Colon (tissue), 2 donors: ENCODE measurements at regions not wholly inside any gene's neighbourhood (a gene's known extent, or its start where the extent isn't known, plus 50 kb on each side); places are given as distances from the start of the nearest gene placed in this dataset.
"Not testable (repeated sequence)": the region's sequence is repeated elsewhere in the genome, so short reads cannot be mapped to it uniquely, and the experiment has no call there.

Experiments used
- FAIRE-seq: peaks from 2 replicates; lab custom pipeline; 2012; peaks lifted over from hg19 to GRCh38; lab: Jason Lieb, UNC
- donor health status: control.
- donor health status: control.

DNA sequence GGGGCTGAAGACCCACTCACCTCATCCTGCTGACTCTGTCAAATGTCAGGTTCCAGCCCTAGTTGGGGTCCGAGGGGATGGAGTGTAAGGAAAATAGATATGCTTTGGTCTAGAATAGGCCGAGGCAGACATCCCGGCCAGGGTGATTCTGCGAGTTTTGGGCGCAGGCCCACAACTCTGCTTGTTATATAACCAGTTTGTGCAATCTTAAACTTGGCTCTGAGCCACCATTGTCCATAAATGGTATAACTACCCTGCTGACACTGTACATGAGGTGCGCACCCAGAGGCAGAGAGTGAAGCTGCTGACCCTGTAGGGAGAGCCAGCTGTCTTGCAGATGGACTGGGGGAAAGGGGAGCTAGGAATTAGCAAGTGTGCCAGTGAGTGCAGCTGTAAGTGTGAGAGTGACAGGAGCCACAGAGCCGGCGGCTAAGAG, 1388.8 kb downstream of the AMY1C start:
- no peak for FAIRE-seq

DNA sequence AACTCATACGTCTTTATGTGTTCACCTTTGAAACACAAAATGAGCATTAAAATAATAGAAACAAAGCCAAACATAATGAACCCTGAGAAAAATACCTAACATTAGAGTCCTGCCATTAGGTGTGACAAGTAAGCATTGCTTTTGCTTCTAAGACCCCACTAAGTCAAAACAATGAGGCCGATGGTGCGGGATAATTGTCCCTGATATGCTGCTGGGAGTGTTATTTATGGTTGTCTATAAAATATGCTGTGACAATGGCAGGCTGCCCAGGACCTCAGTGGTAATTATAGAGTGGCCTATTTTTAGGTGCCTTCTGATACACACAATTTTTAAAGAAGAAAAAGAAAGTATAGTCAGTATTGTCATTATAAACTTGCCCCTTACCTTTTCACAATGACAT, 1423.1 kb downstream of the AMY1C start:
- FAIRE-seq = no peak

DNA sequence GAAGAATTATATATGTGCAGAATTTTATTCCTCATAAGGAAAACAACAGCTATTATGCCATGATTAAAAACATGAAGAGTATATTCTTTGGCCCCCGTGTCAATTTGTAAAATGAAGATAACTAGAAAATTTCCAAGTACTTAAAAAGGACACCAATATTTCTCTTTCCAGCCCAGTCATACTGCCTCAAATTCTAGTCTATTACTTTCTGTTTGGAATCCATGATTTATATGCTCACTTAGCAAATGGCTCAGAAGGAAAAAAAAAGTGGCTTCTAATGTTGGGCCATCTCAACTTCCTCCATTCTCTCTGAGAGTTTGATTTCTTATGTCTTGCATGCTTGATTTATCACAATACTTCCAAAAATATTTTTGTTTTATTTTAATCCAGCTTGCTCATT, 1431.1 kb downstream of the AMY1C start:
- FAIRE-seq = no peak

DNA sequence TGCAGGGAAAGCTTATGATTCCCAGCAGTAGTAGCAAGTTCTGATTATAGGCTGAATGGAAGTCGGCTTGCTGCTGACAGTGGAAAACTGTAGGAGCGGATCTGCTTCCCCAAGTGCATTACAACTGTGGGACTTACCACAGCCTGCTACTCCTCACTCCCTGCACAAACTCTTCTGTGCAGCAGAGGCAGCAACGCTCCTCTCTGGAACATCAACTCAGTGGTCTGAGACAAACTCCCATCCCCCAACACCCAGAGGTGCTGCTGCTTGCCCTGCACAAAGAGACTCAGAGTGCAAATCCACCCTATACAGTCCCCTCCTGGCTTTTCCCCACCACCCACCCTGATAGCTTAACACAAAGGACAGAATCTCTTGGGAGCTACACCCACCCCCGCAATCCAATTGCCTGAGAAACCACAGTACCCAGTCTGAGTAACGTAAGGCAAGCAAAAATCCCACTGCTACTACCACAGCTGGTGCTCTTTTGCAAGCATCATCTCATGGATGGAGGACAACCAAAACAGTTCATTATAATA, 1455.2 kb downstream of the AMY1C start:
- FAIRE-seq = no peak

DNA sequence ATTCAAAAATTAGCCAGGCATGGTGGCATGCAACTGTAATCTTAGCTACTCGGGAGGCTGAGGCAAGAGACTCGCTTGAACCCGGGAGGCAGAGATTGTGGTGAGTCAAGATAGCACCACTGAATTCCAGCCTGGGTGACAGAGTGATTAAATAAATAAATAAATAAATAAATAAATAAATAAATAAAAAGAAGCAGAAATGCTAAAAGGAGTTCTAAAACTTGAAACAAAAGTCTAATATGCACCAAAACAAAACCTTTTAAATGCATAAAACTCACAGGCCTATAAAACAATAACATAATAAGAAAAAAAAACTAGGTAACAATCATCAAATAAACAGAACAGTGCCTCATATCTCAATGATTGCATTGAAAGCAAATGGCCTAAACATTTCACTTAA, 1458.9 kb downstream of the AMY1C start:
- FAIRE-seq = no peak

DNA sequence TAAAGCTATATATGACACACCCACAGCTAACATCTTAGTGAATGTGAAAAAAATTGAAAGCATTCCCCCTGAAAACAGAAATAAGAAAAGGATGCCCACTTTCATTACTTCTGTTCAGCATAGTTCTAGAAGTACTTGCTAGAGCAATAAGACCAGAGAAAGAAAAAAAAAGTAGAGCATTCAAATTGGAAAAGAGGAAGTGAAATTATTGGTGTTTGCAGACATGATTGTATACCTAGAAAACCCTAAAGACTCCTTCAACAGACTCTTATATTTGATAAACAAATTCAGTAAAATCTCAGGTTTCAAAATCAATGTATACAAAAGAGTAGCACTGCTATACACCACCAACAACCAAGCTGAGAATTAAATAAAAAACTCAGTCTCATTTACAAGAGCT, 1461.0 kb downstream of the AMY1C start:
- no peak for FAIRE-seq

DNA sequence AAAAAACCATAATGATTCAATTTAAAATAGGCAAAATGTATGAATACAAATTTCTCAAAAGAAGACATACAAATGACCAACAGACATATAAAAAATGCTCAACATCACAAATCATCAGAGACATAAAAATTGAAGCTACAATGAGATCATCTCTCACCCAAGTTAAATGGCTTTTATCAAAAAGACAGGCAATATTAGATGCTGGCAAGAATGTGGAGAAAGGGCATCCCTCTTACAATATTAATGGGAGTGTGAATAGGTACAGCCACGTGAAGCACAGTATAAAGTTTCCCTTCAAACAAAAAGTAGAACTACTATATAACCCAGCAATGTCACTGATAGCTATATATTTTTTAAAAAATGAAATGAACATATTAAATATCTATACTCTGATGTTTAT, 1481.7 kb downstream of the AMY1C start:
- FAIRE-seq = no peak

DNA sequence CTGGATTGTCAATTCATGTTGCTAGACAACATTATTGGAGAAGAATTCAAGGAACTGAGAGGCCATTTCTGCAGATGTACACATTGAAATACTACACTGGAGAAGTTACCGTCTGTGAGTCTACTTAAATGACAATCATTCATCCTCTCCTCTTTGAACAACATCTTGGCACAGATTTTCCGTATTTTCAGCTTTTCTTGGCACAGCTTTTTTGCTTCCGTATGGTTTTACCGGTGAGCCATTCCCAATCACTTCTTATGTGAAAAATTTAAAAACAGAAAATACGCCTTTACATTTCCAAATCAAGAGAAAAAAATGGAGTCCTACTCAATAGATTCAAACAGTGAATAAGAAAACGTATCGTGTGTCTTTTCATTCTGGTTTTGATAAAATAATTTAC, 1493.7 kb downstream of the AMY1C start:
- FAIRE-seq = no peak

DNA sequence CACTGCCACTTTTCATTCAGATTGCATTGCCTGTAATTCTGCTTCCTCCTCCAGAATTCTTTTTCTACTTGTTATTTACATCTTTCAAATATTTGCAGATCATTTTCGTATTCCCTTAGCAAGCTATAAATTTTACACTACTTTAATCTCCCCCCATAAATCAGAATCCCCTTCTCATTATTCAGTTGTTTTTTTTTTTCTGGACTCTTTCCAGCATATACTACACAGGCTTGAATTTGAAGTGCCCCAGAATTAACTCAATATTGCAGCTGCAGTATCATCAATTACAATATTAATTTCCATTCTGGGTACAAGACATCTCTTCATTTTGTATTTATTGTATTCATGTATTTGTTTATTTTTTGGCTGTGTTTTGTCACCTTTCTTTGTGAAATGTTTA, 1494.3 kb downstream of the AMY1C start:
- no peak for FAIRE-seq

DNA sequence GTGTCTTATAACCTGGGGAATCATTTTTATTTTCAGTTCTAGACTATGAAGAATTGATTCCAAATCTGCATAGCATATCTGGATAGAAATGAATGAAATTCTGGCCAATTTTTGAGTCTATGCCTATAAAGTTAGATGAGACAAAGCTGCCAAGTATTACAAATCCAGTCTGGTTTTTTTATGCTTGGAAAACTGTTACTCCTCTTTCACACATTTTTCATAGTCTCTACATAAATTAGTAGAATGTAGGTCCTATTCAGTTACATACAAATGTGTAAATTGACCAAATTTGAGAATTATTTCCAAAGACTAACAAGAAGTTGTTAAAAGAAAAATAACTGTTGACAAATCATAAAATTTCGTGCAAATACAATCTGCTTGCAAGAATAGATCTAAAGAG, 1505.2 kb downstream of the AMY1C start:
- FAIRE-seq = no peak

DNA sequence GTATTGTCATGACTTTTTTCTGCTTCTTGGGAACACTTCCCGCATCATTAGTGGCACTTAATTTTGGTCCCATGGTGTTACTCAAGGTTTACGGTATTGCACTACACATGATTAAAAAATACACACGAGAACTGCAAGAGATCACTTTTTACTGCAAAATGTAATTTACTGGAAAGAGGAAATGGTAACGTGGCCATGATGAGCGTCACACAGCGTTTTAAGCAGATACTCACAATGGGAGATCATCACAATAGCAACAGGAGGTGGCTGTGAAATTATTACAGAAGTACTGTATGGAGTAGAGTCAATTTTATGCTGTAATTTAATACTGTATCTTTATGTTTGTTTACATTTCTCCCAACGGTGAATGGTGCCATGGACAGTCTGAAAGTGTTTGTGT, 1510.3 kb downstream of the AMY1C start:
- no peak for FAIRE-seq

DNA sequence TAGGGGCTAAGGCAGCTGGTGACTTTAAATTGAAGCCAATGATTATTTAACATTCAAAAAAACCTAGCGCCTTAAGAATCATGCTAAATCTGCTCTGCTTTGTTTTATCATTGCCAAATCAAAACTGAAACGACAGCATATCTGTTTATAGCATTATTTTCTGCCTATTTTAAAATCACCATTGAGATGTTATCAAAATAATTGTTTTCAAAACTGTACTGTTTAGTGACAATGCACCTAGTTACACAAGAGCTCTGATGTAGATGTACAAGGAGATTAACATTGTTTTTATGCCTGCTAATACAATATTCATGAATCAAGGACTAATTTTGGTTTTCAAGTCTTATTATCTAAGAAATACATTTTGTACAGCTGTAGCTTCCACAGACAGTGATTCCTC, 1521.3 kb downstream of the AMY1C start:
- no peak for FAIRE-seq

DNA sequence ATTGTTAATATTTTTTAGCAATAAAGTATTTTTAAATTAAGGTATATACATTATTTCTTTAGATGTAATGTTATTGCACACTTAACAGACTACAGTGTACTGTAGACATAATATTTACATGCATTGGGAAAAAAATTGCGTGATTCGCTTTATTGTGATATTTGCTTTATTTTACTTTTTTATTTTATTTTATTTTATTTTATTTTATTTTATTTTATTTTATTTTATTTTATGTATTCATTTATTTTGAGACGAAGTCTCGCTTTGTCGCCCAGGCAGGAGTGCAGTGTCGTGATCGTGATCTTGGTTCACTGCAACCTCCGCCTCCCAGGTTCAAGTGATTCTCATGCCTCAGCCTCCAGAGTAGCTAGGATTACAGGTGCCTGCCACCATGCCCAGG, 1522.7 kb downstream of the AMY1C start:
- FAIRE-seq = not testable (repeated sequence)

DNA sequence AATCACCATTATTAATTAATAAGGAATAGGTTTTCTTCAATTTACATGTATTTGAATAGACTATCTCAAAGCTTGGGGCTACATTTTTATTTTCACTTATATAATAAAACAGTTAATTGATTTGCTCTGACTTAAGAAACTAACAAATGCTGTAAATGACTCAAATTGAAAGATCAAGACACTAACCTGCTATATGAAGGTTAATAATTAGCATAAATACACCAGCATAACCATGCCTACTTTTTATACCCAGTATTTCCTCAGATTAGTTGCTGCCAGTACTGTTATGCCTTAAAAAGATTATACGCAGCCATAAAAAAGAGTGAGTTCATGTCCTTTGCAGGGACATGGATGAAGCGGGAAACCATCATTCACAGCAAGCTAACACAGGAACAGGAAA, 1545.1 kb downstream of the AMY1C start:
- no peak for FAIRE-seq

DNA sequence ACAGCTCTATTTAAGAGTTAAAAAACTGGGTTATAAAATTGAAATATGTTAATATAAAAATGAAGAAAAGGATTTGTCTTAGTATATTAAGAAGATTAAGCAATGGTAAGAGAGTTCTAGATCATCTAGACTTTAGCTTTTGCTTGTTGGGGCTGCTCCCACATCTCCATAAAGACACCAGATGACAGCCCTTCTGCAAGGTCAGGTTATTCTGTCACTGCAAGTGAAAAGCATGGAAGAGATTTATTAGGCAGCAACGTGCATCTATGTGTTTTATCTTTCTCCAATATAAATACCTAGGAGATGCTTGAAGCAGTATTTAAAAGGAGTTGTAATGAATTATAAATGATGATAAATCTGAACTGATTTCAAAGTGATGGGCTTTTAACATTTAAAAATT, 1560.4 kb downstream of the AMY1C start:
- FAIRE-seq = no peak

DNA sequence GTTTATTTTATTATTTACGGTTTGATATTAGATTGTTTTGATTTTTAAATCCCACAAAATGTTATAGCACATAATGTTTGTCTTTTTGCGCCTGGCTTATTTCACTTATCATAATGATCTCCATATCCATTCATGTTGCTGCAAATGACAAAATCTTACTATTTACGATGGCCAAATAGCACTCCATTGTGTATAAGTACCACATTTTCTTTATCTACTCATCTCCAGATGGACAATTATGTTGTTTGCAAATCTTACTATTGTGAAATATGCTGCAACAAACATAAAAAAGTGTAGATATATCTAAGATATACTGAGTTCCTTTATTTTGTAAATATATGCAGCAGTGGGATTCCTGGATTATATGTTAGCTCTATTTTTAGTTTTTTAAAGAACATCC, 1568.3 kb downstream of the AMY1C start:
- FAIRE-seq = no peak

DNA sequence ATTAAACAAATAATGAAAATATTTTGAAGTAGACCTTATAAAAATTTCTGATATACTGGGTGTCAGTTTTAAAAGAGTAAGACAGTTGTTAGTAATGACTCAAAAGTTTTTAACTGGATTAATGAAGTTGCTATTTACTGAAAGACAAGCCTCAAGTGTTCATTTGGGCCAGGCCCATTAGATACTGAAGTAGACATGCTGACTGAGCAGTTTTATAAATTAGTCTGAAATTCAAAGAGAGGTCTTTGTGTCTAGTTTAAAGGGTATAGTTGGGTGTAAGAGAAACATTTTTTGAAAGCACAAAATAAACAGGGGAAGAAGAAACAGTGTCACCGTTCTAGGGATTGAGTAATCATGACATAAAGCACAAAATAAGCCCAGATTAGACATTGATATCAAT, 1577.2 kb downstream of the AMY1C start:
- FAIRE-seq = no peak

DNA sequence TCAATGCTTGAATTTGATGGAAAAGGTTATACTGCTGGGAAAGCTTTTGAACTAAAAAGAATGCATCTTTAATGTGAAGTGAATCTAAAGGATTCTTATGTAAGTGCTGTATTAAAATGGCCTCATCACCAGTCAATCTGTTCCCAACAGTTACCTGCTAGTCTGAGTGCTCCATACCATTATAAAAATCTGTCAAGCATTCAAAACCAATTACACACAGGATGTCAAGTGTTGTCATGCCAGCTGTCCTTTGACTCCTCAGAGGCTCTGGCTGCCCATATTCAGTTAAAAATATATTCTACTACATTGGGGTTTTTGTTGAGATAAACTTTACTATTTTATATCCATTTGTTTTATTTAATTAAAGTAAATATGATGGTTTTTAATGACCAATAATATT, 1587.7 kb downstream of the AMY1C start:
- no peak for FAIRE-seq

DNA sequence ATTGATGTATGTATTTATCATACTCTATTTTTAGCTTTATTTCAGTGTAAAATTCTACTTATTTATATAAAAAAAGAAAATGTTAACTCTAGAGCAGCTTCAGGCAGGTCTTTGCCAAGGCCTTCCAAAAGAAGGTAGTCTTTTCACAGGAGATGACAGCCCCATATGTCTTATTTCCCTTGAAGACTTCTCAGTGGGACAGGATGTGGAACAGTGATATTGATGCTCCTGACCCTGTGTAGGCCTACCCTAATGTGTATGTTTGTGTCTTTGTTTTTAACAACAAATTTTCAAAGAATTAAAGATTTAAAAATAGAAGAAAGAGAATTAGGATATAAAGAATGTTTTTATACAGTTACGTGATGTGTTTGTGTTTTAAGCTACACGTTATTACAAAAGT, 1593.6 kb downstream of the AMY1C start:
- FAIRE-seq = no peak

DNA sequence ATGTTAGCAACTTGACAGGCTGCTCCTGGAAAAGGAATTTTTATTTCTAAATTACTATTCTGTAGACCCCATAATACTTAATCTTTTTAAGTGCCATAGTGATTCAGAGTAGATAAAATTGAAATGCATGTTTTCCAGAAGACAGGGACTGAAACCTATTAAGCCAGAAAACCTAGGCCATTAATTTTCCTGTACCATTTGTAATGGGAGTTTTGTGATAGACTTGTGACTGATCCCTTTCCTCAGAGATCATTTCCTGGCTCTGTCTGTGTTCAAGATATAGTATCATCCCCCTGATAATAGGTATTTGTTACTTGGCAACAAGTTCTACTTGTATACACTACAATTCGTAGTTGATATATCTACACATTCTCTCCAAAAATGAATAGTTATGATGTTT, 1609.8 kb downstream of the AMY1C start:
- FAIRE-seq = no peak

DNA sequence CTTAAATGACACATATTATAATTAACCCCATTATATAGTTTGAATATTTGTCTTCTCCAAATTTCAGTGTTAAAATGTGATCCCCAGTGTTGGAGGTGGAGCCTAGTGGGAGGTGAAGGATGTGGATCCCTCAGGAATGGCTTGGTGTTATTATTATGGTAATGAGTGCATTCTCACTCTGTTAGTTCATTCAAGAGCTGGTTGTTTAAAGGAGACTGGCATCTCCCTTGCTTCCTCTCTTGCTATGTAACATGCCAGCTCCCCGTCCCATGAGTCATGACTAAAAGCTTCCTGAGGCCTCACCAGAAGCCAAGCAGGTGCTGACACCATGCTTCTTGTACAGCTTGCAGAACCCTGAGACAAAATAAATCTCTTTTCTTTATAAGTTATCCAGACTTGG, 1612.7 kb downstream of the AMY1C start:
- no peak for FAIRE-seq

DNA sequence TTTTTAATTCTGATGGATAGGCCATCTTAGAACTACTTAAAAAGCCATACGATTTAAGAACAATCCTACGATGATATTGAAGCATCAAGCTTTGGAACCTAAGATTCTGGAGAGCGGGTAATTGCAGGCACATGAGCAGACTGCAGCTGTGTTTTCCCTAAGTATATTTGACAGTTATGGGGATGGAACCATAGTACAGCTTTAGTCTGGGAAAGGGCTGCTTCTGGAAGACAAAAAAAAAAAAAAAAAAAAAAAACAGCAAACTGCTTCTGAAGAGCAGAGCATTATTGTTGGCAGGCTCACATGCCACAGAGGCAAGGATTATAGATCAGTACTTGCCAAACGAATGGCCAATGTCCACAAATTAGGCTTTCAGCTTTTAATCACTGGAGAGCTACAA, 1618.7 kb downstream of the AMY1C start:
- no peak for FAIRE-seq

DNA sequence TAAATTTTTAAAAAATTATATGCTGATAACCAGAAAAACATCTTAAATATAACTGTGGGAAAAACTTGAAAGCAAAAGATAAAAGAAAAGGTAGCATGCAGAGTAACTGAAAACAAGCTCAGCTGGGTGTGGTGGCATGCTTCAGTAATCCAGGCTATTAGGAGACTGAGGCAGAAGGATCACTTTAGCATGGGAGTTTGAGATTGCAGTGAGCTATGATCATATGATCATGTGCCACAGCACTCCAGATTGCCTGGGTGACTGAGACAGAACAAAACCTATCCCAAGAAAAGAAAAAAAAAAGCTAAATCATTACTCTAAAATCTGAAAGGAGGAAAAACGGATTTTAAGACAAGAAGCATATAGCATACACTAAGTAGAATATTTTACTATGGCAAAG, 1624.0 kb downstream of the AMY1C start:
- FAIRE-seq = no peak

DNA sequence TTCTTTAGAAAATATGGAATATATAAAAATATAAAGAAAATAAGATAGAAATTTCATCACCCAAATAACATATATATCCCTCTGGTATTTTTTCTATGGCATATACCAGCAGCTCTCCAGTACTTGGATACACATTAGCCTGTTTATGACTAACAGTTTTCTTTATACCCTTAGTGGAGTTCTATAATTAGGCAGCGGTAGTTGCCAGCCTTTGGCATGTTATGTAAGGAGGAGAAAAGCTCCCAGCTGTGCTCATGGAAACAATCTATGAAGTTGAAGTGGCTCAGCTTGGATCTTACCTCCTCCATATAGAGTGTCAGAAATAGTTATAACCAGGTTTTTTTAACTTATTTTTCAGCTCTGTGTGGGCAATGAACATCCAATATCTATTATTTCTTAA, 1636.8 kb downstream of the AMY1C start:
- FAIRE-seq = no peak

DNA sequence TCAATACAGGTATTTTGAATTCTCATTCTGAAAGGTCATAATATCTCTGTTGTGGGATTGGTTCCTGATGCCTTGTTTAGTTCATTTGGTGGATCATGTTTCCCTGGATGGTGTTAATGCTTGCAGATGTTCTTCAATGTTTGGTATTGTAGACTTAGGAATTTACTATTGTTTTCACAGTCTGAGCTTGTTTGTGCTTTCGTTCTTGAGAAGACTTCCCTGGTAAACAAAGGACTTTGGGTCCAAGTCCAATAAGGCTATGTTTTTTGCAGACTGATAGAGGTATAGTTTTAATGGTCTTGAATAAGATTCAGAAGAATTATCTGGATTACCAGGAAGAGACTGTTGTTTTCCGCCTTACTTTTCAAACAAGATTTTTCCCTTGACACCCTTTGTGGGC, 1646.3 kb downstream of the AMY1C start:
- FAIRE-seq = no peak
